ENCODE measurements at regions not wholly inside any gene's neighbourhood (a gene's known extent, or its start where the extent isn't known, plus 50 kb on each side); places are given as distances from the start of the nearest gene placed in this dataset.

DNA sequence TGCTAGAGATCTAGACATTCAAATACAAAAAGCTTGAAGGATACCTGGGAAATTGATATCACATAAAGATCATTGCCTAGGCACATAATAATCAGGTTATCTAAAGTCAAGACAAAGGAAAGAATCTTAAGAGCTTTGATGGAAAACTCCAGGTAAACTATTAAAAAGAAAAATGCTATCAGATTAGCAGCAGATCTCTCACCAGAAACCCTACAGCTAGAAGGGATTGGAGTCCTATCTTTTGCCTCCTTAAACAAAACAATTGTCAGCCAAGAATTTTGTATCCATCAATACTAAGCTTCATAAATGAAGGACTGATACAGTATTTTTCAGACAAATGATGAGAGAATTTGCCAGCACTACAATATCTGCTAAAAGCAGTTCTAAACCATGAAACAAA, 682.4 kb upstream of the ATXN8OS start:
- no peak overlapping the region for H4K5ac ChIP-seq (ENCODE audit: insufficient read length, low read depth, low read length)
- H3K9ac ChIP-seq (replicated peaks in 1 of 4; ENCODE audit: extremely low read depth in 1 of 4, low read depth in 3 of 4, low read length in 3 of 4) = no peak overlapping the region
- H3K56ac ChIP-seq (replicated peaks; ENCODE audit: insufficient read length, low read depth, low read length) = no peak overlapping the region
- H4K20me1 ChIP-seq (replicated peaks in 1 of 2; ENCODE audit: control insufficient read depth in 1 of 2, insufficient read depth in 2 of 2, low read length in 2 of 2) = no peaks in the 10 kb centered on the region
- no peak overlapping the region for H3K18ac ChIP-seq (ENCODE audit: extremely low read depth, low read length)
- H2BK20ac ChIP-seq (ENCODE audit: low read length) = no peak overlapping the region
- no peak overlapping the region for H2AK5ac ChIP-seq (ENCODE audit: low read depth, low read length)
- no peaks in the 10 kb centered on the region for H3K79me1 ChIP-seq (ENCODE audit: low read depth, low read length)
- CTCF ChIA-PET (ENCODE audit: partially characterized antibody) = no interaction called here
- no peak overlapping the region for H3K27ac ChIP-seq (ENCODE audit: low read depth, low read length)
- no peaks in the 10 kb centered on the region for H3K23me2 ChIP-seq (ENCODE audit: low read depth, low read length)
- H3K23ac ChIP-seq (ENCODE audit: insufficient read length) = no peak overlapping the region
- H2BK15ac ChIP-seq (ENCODE audit: low read length) = no peak overlapping the region
- no peaks in the 10 kb centered on the region for H3K9me3 ChIP-seq (ENCODE audit: insufficient read depth in 2 of 2, low read depth in 1 of 2, low read length in 1 of 2)
- H3K4me1 ChIP-seq (replicated peaks in 1 of 4; ENCODE audit: control insufficient read depth in 3 of 4, insufficient read depth in 4 of 4, low read length in 3 of 4) = no peaks in the 10 kb centered on the region
- H3K4me2 ChIP-seq (ENCODE audit: insufficient read depth in 1 of 2, low read depth in 2 of 2, low read length in 2 of 2) = no peak overlapping the region
- H2BK5ac ChIP-seq (ENCODE audit: low read depth, low read length) = no peak overlapping the region
- no peak overlapping the region for H4K8ac ChIP-seq (ENCODE audit: extremely low read depth, insufficient read depth, low read length)
- no peak overlapping the region for H3K4ac ChIP-seq (replicated peaks; ENCODE audit: insufficient read length, low read depth, low read length)
- no peaks in the 10 kb centered on the region for H3K27me3 ChIP-seq (replicated peaks in 1 of 4; ENCODE audit: control insufficient read depth in 3 of 4, extremely low read depth in 1 of 4, insufficient read depth in 3 of 4, low read length in 3 of 4)
- H4K91ac ChIP-seq (replicated peaks; ENCODE audit: insufficient read length, low read length) = no peak overlapping the region
- no peak overlapping the region for H3K14ac ChIP-seq (ENCODE audit: insufficient read length)
- POLR2A ChIA-PET (ENCODE audit: partially characterized antibody) = no interaction called here
- no peak overlapping the region for H2BK12ac ChIP-seq (ENCODE audit: low read depth, low read length)
- DNase-seq (ENCODE audit: low read depth in 1 of 2, low spot score in 2 of 2) = no peak
- no peak overlapping the region for H3K4me3 ChIP-seq (ENCODE audit: extremely low read depth in 1 of 4, insufficient read depth in 2 of 4, low read depth in 3 of 4, low read length in 4 of 4)
- no peak for FAIRE-seq
- TF ChIP-seq EGR1 (IDR thresholded peaks at IDR 0.05; ENCODE audit: borderline replicate concordance, low read depth, low read length) (no peak), CHD7 (IDR thresholded peaks at IDR 0.05; ENCODE audit: insufficient replicate concordance, low read length) (no peak)
- no peaks in the 10 kb centered on the region for H3K79me2 ChIP-seq (ENCODE audit: control insufficient read depth in 1 of 2, insufficient read depth in 2 of 2, low read length in 2 of 2)
- no peak overlapping the region for H2BK120ac ChIP-seq (replicated peaks; ENCODE audit: low read depth, low read length)
- no peaks in the 10 kb centered on the region for H3K36me3 ChIP-seq (ENCODE audit: control insufficient read depth in 2 of 4, insufficient read depth in 4 of 4, low read length in 3 of 4)
- no peak overlapping the region for H2AFZ ChIP-seq (ENCODE audit: low read length)

Data from H1 (cell line).